Fibroblast of lung (primary cell): ENCODE measurements at regions not wholly inside any gene's neighbourhood (a gene's known extent, or its start where the extent isn't known, plus 50 kb on each side); places are given as distances from the start of the nearest gene placed in this dataset.

ENCODE experiments used
- EZH2 ChIP-seq: IDR thresholded peaks from 2 replicates; pipeline ENCODE4 v1.5.1; 2012; ENCODE audit warnings: low read length, control low read depth, mild to moderate bottlenecking; ENCODE audit errors: missing control alignments
- TF ChIP-seq, protein P1 (sequence below), 2 donors: IDR thresholded peaks in 1 of 2; conservative IDR thresholded peaks in 1 of 2; 1 replicate in 1 of 2; 2 replicates in 1 of 2; pipeline ENCODE4 v1.5.1; 2011 to 2012; ENCODE audit warnings: low read length in 2 of 2, control low read depth in 1 of 2, inconsistent platforms in 1 of 2, low read depth in 1 of 2, mild to moderate bottlenecking in 1 of 2

DNA sequence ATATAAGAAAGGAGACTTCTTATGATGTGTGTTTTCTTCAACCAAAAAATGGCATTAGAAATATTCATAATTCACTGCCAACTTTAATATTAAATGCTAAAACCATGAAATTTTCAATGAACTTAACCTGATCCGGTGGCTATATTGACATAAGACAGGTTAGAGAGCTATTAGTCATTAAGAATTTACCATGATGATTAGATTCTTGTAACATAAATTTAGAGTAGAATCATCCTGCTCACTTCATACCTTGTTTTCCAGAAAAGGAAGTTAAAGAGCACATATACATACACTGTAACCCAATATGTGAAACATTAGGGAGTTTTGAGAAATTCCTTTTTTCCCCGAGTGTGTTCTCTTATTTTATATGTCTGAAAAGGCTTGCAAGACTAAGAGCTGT, 430.3 kb upstream of the SEMA3A start:
- TF ChIP-seq, protein P1, sequence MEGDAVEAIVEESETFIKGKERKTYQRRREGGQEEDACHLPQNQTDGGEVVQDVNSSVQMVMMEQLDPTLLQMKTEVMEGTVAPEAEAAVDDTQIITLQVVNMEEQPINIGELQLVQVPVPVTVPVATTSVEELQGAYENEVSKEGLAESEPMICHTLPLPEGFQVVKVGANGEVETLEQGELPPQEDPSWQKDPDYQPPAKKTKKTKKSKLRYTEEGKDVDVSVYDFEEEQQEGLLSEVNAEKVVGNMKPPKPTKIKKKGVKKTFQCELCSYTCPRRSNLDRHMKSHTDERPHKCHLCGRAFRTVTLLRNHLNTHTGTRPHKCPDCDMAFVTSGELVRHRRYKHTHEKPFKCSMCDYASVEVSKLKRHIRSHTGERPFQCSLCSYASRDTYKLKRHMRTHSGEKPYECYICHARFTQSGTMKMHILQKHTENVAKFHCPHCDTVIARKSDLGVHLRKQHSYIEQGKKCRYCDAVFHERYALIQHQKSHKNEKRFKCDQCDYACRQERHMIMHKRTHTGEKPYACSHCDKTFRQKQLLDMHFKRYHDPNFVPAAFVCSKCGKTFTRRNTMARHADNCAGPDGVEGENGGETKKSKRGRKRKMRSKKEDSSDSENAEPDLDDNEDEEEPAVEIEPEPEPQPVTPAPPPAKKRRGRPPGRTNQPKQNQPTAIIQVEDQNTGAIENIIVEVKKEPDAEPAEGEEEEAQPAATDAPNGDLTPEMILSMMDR (conservative IDR thresholded peaks at IDR 0.05 in 1 of 2, IDR thresholded peaks at IDR 0.05 in 1 of 2; ENCODE audit: low read depth in 1 of 2, low read length in 2 of 2): no peak
- no peak for TF ChIP-seq EZH2
